Nephron (organoid): ENCODE measurements at regions not wholly inside any gene's neighbourhood (a gene's known extent, or its start where the extent isn't known, plus 50 kb on each side); places are given as distances from the start of the nearest gene placed in this dataset.

ENCODE experiments used
- H3K27ac Mint-ChIP-seq, 3 experiments: 2 replicates each; pipeline ENCODE4 v1.8.0; 2020; ENCODE audit warnings: mixed read lengths in 3 of 3, mild to moderate bottlenecking in 2 of 3, moderate library complexity in 1 of 3
- H3K27me3 Mint-ChIP-seq: 2 replicates; pipeline ENCODE4 v1.8.0; 2021; ENCODE audit warnings: low read depth, mild to moderate bottlenecking, moderate library complexity, mixed read lengths
- H3K36me3 Mint-ChIP-seq: 2 replicates; pipeline ENCODE4 v1.8.0; 2020; ENCODE audit warnings: low read depth, mixed read lengths
- H3K4me1 Mint-ChIP-seq: 2 replicates; pipeline ENCODE4 v1.8.0; 2020; ENCODE audit warnings: mixed read lengths
- H3K4me3 Mint-ChIP-seq, 3 experiments: 2 replicates each; pipeline ENCODE4 v1.8.0; 2020; ENCODE audit warnings: mild to moderate bottlenecking in 3 of 3, mixed read lengths in 3 of 3, moderate library complexity in 2 of 3
- H3K9me3 Mint-ChIP-seq: 2 replicates; pipeline ENCODE4 v1.8.0; 2020; ENCODE audit warnings: mixed read lengths
- TF ChIP-seq, protein P1 (sequence below), 3 experiments: fragments of 200-600 bp; sonication (generic); IDR thresholded peaks; one replicate each; pipeline ENCODE4 v1.5.0; 2021; ENCODE audit warnings: antibody characterized with exemption in 3 of 3; ENCODE audit not compliant: unreplicated experiment in 3 of 3

DNA sequence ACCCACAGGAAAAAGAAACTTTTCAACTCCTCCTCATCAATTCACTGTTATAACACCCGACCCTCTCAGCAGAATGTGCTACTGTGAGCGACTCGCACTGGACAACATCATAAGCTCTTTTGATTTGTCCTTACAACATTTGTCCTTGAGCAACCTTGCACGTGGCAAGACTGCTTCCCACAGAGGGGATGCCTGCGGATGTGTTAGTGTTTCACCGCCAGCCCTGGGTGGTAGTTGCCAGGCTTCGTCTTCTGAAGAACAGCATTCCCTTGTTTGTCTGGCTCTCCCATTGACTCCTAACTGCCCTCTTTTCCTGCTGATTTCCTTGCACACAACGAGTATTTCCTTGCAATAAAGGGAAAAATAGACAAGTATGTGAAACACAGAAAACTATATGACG lies 111.4 kb upstream of the SLC7A1 start:
- peaks cover 2% of the 10 kb centered on the region for H3K9me3 Mint-ChIP-seq
- H3K4me3 Mint-ChIP-seq, result no peak overlapping the region
- no peak overlapping the region for H3K27ac Mint-ChIP-seq
- TF ChIP-seq, protein P1, sequence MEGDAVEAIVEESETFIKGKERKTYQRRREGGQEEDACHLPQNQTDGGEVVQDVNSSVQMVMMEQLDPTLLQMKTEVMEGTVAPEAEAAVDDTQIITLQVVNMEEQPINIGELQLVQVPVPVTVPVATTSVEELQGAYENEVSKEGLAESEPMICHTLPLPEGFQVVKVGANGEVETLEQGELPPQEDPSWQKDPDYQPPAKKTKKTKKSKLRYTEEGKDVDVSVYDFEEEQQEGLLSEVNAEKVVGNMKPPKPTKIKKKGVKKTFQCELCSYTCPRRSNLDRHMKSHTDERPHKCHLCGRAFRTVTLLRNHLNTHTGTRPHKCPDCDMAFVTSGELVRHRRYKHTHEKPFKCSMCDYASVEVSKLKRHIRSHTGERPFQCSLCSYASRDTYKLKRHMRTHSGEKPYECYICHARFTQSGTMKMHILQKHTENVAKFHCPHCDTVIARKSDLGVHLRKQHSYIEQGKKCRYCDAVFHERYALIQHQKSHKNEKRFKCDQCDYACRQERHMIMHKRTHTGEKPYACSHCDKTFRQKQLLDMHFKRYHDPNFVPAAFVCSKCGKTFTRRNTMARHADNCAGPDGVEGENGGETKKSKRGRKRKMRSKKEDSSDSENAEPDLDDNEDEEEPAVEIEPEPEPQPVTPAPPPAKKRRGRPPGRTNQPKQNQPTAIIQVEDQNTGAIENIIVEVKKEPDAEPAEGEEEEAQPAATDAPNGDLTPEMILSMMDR (IDR thresholded peaks at IDR 0.05; ENCODE audit: unreplicated experiment in 3 of 3), result no peak
- peaks cover 18% of the 10 kb centered on the region for H3K4me1 Mint-ChIP-seq
- H3K36me3 Mint-ChIP-seq, result no peaks in the 10 kb centered on the region
- H3K27me3 Mint-ChIP-seq, result peaks cover 20% of the 10 kb centered on the region

GRCh38 chr13:29704648-29705047 lies 109.2 kb upstream of the SLC7A1 start:
- H3K4me3 Mint-ChIP-seq, result no peak overlapping the region
- H3K9me3 Mint-ChIP-seq, result peaks cover 2% of the 10 kb centered on the region
- H3K27me3 Mint-ChIP-seq, result peaks cover 20% of the 10 kb centered on the region
- H3K4me1 Mint-ChIP-seq, result peaks cover 13% of the 10 kb centered on the region
- TF ChIP-seq, protein P1 (IDR thresholded peaks at IDR 0.05; ENCODE audit: unreplicated experiment in 3 of 3), result no peak
- no peak overlapping the region for H3K27ac Mint-ChIP-seq
- H3K36me3 Mint-ChIP-seq, result no peaks in the 10 kb centered on the region

GRCh38 chr13:29703421-29703820 lies 107.9 kb upstream of the SLC7A1 start:
- Mint-ChIP-seq H3K36me3 (no peaks in the 10 kb centered on the region), H3K27ac (no peak overlapping the region), H3K4me1 (peaks cover 6% of the 10 kb centered on the region)

GRCh38 chr13:29702912-29703351 lies 107.4 kb upstream of the SLC7A1 start:
- H3K27ac Mint-ChIP-seq, result peak overlapping the region in 1 of 3 experiments; percentile 2
- TF ChIP-seq, protein P1 (IDR thresholded peaks at IDR 0.05; ENCODE audit: unreplicated experiment in 3 of 3), result no peak
- peaks cover 2% of the 10 kb centered on the region for H3K9me3 Mint-ChIP-seq
- no peaks in the 10 kb centered on the region for H3K36me3 Mint-ChIP-seq
- peaks cover 13% of the 10 kb centered on the region for H3K27me3 Mint-ChIP-seq
- peaks cover 6% of the 10 kb centered on the region for H3K4me1 Mint-ChIP-seq
- H3K4me3 Mint-ChIP-seq, result no peak overlapping the region

More at GRCh38 chr13:29703421-29703820, 107.9 kb upstream of the SLC7A1 start:
- H3K27me3 Mint-ChIP-seq, result peaks cover 13% of the 10 kb centered on the region
- H3K9me3 Mint-ChIP-seq, result peaks cover 2% of the 10 kb centered on the region
- TF ChIP-seq, protein P1 (IDR thresholded peaks at IDR 0.05; ENCODE audit: unreplicated experiment in 3 of 3), result no peak
- no peak overlapping the region for H3K4me3 Mint-ChIP-seq

GRCh38 chr13:29698106-29698505 lies 102.6 kb upstream of the SLC7A1 start:
- TF ChIP-seq, protein P1 (IDR thresholded peaks at IDR 0.05; ENCODE audit: unreplicated experiment in 3 of 3), result no peak
- no peaks in the 10 kb centered on the region for H3K36me3 Mint-ChIP-seq

GRCh38 chr13:29696606-29697005 lies 101.1 kb upstream of the SLC7A1 start:
- no peaks in the 10 kb centered on the region for H3K9me3 Mint-ChIP-seq

More at GRCh38 chr13:29698106-29698505, 102.6 kb upstream of the SLC7A1 start:
- no peaks in the 10 kb centered on the region for H3K9me3 Mint-ChIP-seq
- H3K4me3 Mint-ChIP-seq, result no peak overlapping the region
- H3K27me3 Mint-ChIP-seq, result no peaks in the 10 kb centered on the region
- peaks cover 6% of the 10 kb centered on the region for H3K4me1 Mint-ChIP-seq
- H3K27ac Mint-ChIP-seq, result no peak overlapping the region

More at GRCh38 chr13:29696606-29697005, 101.1 kb upstream of the SLC7A1 start:
- TF ChIP-seq, protein P1 (IDR thresholded peaks at IDR 0.05; ENCODE audit: unreplicated experiment in 3 of 3), result no peak
- no peaks in the 10 kb centered on the region for H3K4me1 Mint-ChIP-seq
- H3K27ac Mint-ChIP-seq, result no peak overlapping the region
- no peaks in the 10 kb centered on the region for H3K36me3 Mint-ChIP-seq
- H3K27me3 Mint-ChIP-seq, result no peaks in the 10 kb centered on the region
- no peak overlapping the region for H3K4me3 Mint-ChIP-seq
